Activated CD4-positive, alpha-beta T cell treated with anti-CD3 and anti-CD28 coated beads for 1 hour (primary cell): ENCODE measurements at regions not wholly inside any gene's neighbourhood (a gene's known extent, or its start where the extent isn't known, plus 50 kb on each side); places are given as distances from the start of the nearest gene placed in this dataset.

Experiments used
- DNase-seq: peaks from one replicate; pipeline ENCODE4 v3.0.0-alpha.2; 2020

DNA sequence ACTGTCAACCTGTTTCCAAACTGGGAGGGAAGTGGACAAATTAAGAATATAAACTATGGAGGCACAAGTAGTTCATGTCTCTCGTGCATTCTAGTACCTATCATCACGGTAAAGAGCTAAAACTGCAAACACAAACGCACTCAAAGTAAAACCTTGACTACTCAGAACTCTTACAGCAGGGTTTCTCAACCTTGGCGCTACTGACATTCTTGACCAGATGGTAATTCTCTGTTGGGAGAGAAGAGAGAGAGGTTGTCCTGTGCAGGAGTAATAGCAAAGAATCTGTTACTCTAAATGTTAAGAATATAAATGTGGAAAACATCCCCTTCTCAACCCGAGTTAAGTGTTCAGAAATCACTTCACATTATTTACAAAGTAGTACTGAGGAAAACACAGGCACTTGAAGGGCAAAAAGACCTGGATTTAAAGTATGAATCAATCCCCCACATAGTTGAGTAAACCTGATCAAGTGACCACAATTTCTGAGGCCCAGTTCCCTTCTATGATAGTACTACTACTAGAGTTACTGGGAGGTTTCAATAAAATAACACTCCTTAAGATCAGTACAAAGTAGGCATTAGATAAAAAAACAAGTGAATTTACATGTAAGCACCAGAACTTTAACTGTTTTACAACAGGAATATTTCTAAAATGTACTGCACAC, 73.1 kb upstream of the ARHGAP32 start:
- no peak for DNase-seq

DNA sequence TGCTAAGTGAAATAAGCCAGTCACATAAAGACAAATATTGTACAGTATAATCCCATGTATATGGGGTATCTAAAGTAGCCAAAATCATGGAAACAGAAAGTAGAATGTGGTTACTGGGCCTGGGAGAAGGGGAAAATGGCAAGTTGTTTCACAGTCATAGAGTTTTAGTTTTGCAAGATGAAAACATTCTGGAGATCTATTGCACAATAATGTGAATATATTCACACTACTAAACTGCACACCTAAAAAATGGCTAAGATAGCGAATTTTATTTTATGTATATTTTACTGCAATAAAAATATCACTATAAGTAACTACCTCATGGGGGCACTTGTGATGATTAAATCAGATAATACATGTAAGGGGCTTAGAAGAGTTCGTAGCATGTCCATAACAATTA, 72.0 kb upstream of the ARHGAP32 start:
- no peak for DNase-seq

DNA sequence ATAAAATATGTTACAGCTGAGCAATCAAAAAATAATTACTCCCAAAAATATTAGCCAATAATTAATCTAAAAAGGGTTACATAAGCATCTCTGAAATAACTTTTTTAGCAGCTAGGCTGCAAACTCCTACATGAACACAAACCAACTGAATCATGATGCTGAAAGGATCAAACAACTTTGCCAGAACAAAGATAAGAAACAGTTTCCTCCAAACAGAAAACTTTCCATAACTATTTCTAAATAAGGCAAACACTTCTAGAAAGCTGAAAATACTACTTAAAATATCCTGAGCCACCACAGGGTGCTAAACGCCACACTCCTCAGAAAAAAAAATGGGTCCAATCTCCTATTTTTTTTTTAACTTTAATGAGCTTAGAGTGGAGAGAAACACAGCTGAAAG, 68.6 kb upstream of the ARHGAP32 start:
- DNase-seq: no peak

DNA sequence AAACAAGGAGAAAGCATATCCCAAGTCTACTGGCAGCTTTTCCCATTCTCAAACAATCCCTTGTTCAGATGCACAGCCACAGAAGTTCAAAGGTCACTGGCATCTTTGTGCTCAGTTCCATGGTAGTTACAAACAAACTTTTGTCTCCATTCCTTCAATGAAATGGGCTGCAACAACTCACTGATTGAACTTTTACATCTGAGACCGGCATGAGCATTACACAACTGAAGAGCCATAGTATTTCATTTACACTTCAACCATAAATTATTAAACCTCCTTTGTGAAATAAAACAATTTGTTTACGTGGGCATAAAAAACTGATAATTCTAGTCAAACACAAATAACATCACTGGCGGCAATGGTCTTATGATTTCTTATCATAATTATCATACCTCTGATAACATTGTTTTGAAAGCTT, 67.8 kb upstream of the ARHGAP32 start:
- no peak for DNase-seq

DNA sequence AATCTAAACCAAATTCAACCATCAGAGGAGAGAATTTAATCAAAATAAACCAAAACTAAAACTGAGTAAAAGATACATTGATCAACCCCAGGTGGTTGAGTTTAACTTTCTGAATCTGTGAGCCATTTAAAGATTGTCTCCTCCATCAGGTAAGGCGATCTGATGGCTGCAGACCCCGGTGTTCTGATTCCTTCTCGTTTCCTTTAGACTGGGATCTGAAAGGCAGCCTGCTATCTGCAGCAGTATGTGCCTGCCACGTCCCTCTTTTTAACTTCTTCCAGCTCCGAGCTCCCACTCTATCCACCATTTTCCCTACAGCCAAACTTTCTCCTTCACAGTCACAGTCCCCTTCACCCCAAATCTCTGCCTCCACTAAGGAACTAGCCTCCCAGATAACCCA, 66.1 kb upstream of the ARHGAP32 start:
- DNase-seq: no peak

DNA sequence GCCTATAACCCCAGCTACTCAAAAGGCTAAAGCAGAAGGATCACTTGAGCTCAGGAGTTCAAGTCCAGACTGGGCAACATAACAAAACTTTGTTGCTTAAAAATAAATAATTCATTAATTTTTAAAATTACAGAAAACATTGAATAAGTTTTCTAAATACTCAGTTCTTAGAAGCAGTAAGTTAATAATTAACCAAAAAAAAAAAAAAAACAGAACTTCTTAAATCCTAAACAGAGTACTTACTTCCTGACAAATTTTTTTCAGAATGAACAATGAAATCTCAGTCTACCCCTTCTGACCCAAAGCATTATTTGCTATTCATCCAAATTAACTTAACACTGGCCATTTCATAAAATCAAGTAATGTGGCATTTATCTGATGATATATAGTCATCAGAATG, 65.4 kb upstream of the ARHGAP32 start:
- DNase-seq: no peak

DNA sequence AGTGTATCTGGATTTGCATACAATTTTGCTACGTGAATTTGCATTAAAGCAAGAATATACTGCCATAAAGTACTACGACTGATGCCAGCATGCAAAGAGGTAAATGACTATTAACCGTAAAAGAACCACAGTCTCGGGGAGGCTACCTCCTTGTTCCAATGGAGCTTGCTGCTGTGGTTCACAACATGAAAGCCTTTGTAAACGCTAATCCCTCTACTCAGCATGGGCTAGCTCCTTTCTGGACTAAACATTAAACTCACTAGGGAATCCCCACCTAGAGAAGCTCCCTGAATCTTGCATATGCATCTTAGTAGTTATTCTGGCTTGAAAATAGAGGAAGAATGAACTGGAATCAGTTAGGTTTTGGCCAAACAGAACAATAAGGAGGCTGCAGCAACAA, 60.5 kb upstream of the ARHGAP32 start:
- no peak for DNase-seq

DNA sequence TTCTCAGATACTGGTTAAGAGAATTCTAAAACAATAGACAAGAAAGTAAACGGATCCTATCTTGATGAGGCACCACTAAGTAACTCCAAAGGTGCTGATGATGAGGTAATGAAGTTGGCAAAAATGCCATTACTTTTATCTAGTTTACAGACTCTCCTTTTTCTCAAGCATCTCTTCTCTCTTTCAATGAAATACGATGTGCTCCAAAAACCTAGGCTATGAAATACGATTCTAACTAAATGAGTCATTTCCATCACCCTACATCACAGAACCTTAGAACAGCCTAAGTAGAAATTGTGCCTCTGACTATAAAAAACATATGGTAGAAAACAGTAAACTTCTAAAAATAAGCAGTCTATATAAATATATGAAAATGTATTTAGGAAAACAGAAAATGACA, 58.9 kb upstream of the ARHGAP32 start:
- DNase-seq: no peak

DNA sequence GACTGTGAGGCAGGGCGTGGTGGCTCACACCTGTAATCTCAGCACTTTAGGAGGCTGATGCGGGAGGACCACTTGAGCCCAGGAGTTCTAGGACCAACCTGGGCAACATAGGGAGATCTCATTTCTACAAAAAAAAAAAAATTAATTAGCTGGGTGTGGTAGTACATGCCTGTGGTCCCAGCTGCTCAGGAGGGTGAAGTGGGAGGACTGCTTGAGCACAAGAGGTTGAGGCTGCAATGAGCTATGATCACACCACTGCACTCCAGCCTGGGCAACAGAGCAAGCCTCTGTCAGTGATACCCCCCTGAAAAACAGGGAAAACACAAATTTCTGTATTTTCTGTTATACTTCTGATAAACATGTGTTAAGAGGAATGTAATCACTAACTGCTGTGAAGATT, 57.8 kb upstream of the ARHGAP32 start:
- DNase-seq: no peak

DNA sequence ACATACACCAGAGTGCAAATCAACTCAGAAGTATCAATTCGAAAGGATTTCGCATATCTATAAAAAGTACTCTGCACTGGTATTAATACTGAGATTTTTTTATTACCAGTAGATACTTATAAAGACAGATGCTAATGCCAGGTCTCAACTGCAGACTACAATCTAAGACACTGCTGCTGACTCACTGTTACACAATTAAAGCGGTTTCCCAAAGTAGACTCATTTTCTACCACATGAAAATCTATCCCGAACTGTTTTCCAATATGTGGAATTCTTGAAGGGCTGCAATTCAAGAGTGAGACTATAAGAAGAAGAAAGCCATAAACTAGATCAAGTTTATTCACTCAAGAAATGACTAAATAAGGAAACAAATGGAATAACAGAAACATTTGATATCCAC, 57.2 kb upstream of the ARHGAP32 start:
- no peak for DNase-seq

DNA sequence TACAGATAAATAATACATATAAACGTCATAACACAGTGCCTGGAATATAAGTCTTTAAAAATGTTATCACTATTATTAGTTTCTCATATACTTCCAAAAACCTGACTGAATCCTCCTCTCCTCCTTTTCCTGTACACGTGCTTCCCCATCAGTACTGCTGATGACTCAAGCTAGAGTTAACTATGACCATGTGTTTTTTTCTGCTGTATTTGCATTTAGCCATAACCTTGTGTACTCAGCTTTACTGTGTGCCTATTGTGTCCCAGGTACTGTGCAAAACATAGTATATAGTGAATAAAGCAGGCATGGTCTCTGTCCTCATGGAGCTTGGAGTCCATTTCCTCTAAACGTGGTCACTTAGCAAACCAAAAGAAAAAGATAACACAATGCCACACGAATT, 56.5 kb upstream of the ARHGAP32 start:
- no peak for DNase-seq

DNA sequence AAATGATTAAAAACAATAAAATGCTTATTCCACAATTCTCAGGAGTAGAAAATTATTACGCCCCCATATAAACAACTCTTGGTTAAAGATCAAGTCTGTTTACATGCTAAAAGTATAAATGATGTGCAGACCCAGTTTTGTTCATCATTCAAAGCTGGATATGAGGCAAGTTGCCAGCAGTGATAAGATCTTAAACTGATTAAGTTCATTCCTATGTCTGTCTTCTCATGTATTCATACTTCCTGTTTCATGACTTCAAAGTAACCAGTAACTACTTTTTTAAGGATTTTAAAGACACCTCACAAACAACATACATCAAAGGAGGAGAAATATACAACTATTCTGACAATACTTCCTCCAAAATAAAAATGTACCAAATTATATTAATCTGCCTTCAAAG, 55.0 kb upstream of the ARHGAP32 start:
- no peak for DNase-seq

DNA sequence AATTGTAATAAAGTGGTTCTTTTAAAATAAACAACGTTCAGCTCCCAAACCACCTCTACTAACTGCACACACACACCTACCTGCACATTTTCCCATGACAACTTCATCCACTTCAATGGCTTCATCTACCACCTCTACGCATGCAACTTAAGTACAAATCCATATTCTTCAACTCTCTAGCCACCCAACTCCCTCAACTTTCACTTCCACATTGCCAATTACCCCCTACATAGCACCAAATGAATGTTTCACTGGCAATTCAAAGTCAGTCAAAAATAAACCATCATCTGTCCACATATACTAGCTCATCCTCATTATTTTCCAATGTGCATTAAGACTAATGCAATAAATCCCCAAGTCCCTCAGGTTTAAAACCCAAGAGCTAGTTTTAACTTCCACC, 50.7 kb upstream of the ARHGAP32 start:
- no peak for DNase-seq
